ENCODE measurements at regions not wholly inside any gene's neighbourhood (a gene's known extent, or its start where the extent isn't known, plus 50 kb on each side); places are given as distances from the start of the nearest gene placed in this dataset.

GRCh38 chr6:87798393-87799278, 96.6 kb upstream of the AKIRIN2 start (continued):
- TF ChIP-seq, protein P1, sequence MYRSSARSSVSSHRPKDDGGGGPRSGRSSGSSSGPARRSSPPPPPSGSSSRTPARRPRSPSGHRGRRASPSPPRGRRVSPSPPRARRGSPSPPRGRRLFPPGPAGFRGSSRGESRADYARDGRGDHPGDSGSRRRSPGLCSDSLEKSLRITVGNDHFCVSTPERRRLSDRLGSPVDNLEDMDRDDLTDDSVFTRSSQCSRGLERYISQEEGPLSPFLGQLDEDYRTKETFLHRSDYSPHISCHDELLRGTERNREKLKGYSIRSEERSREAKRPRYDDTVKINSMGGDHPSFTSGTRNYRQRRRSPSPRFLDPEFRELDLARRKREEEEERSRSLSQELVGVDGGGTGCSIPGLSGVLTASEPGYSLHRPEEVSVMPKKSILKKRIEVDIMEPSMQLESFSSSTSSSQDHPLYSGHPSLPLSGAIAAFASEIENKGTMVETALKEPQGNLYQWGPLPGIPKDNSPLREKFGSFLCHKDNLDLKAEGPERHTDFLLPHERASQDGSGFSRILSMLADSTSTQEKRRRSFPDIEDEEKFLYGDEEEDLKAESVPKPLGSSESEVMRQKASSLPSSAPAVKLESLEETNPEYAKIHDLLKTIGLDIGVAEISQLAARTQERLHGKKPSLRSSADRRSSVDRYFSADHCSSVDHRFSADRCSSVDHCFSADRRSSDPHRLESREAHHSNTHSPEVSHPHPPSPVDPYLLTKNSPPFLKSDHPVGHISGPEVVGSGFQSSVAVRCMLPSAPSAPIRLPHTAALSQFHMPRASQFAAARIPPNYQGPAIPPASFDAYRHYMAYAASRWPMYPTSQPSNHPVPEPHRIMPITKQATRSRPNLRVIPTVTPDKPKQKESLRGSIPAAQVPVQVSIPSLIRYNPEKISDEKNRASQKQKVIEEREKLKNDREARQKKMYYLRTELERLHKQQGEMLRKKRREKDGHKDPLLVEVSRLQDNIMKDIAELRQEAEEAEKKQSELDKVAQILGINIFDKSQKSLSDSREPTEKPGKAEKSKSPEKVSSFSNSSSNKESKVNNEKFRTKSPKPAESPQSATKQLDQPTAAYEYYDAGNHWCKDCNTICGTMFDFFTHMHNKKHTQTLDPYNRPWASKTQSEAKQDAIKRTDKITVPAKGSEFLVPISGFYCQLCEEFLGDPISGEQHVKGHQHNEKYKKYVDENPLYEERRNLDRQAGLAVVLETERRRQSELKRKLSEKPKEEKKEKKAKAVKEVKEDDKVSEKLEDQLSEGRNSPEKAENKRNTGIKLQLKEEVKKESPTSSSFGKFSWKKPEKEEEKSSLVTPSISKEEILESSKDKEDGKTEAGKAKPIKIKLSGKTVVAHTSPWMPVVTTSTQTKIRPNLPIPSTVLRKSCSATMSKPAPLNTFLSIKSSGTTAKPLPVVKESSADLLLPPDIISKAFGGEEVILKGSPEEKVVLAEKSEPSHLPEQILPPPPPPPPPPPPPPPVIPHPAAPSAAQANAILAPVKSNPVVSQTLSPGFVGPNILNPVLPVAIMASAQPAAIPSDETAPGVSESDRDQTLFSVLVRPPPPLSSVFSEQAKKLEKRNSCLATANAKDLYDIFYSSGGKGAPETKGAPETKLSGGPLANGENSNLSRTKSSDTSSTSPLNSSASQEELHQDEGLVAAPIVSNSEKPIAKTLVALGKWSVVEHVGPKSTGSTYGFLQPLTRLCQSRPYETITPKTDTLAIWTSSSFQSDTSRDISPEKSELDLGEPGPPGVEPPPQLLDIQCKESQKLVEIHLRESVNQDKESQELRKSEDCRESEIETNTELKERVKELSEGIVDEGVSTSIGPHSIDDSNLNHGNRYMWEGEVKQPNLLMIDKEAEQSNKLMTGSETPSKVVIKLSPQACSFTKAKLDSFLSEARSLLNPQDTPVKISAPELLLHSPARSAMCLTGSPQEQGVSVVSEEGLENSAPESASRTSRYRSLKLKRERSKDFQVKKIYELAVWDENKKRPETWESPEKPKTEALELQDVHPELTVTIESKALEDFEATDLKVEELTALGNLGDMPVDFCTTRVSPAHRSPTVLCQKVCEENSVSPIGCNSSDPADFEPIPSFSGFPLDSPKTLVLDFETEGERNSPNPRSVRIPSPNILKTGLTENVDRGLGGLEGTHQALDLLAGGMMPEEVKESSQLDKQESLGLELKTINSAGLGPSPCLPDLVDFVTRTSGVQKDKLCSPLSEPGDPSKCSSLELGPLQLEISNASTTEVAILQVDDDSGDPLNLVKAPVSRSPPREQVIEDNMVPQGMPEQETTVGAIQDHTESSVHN (CRISPR knock-in tag; IDR thresholded peaks at IDR 0.05): no peak
- TF ChIP-seq YEATS4 (CRISPR knock-in tag; IDR thresholded peaks at IDR 0.05; ENCODE audit: borderline replicate concordance) (peak; percentile 40; the same call in 1 of the 2 replicates), ZBTB49 (CRISPR knock-in tag; IDR thresholded peaks at IDR 0.05; ENCODE audit: borderline replicate concordance) (no peak), GFI1 (CRISPR knock-in tag; IDR thresholded peaks at IDR 0.05; ENCODE audit: borderline replicate concordance) (peak; percentile 99), ZNF629 (CRISPR knock-in tag; conservative IDR thresholded peaks at IDR 0.05) (peak; percentile 88), SNRNP70 (IDR thresholded peaks at IDR 0.05; ENCODE audit: low read depth, low read length) (no peak), SMYD3 (CRISPR knock-in tag; IDR thresholded peaks at IDR 0.05) (peak; percentile 90; the same call in 1 of the 2 replicates), FOXK2 (IDR thresholded peaks at IDR 0.05) (no peak), AGO2 (optimal IDR thresholded peaks at IDR 0.05; ENCODE audit: low read depth, low read length) (no peak), POLR2AphosphoS5 (IDR thresholded peaks at IDR 0.05; ENCODE audit: low read depth, low read length) (peak; percentile 77), HOXA3 (CRISPR knock-in tag; IDR thresholded peaks at IDR 0.05) (peak; percentile 78; the same call in 1 of the 2 replicates), KDM3A (CRISPR knock-in tag; IDR thresholded peaks at IDR 0.05; ENCODE audit: low read depth) (peak; percentile 82; the same call in 1 of the 2 replicates), ELF3 (CRISPR knock-in tag; IDR thresholded peaks at IDR 0.05) (peak; percentile 82), PHF8 (CRISPR knock-in tag; IDR thresholded peaks at IDR 0.05) (peak; percentile 42; the same call in 1 of the 2 replicates), ZNF292 (CRISPR knock-in tag; IDR thresholded peaks at IDR 0.05; ENCODE audit: borderline replicate concordance, low read depth) (peak; percentile 97), ZNF350 (CRISPR knock-in tag; IDR thresholded peaks at IDR 0.05; ENCODE audit: borderline replicate concordance, low read depth) (peak; percentile 68; the same call in 1 of the 2 replicates), ETV6 (CRISPR knock-in tag; conservative IDR thresholded peaks at IDR 0.05) (0 out of 2 replicates have a peak, but pooled peaks have one; percentile 39), ZNF567 (CRISPR knock-in tag; IDR thresholded peaks at IDR 0.05; ENCODE audit: borderline replicate concordance) (no peak), ZNF329 (CRISPR knock-in tag; IDR thresholded peaks at IDR 0.05; ENCODE audit: low read depth) (no peak), KDM6A (CRISPR knock-in tag; IDR thresholded peaks at IDR 0.05; ENCODE audit: low read depth) (peak; percentile 87)
